SH-SY5Y (cell line): ENCODE measurements at regions not wholly inside any gene's neighbourhood (a gene's known extent, or its start where the extent isn't known, plus 50 kb on each side); places are given as distances from the start of the nearest gene placed in this dataset.

Experiments used
- GATA2 ChIP-seq: IDR thresholded peaks from 2 replicates; pipeline ENCODE4 v1.6.1; 2011; ENCODE audit warnings: mild to moderate bottlenecking, low read depth, low read length
- GATA3 ChIP-seq: IDR thresholded peaks from 2 replicates; pipeline ENCODE4 v1.6.1; 2011; ENCODE audit warnings: low read depth, mild to moderate bottlenecking, low read length, moderate library complexity

DNA sequence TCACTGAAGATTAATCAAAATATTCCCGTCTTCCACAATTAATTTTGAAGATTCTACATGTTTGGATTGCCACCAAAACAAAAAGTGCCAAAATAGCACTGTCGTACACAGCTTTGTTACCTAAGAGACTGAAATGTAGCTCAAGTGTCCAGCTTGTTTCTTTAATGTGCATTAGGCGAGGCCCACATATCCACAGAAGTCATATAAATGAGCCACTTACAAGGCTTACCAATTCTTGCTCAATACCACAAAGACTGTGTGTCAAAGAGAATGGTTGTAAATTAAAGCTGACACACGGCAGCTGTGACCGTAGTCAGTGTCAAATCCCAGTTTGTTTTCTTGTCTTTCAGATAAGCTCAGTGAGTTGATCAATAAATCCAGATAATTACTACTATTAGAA is 639.4 kb upstream of the TBL1XR1 start:
- TF ChIP-seq GATA2, result no peak
- TF ChIP-seq GATA3, result no peak
